GM18517 (cell line): ENCODE measurements at regions not wholly inside any gene's neighbourhood (a gene's known extent, or its start where the extent isn't known, plus 50 kb on each side); places are given as distances from the start of the nearest gene placed in this dataset.

Source experiments
- ATAC-seq: cut with Tn5 transposase; IDR thresholded peaks from one replicate; pipeline ENCODE4 v1.9.1; 2021; ENCODE audit warnings: mild to moderate bottlenecking, moderate library complexity; ENCODE audit not compliant: unreplicated experiment

GRCh38 chr10:28922127-28922526 lies 244.8 kb downstream of the BAMBI start:
- ATAC-seq, result no peak

GRCh38 chr10:28922861-28923260 lies 245.5 kb downstream of the BAMBI start:
- ATAC-seq, result no peak

GRCh38 chr10:28924717-28925116 lies 247.4 kb downstream of the BAMBI start:
- ATAC-seq, result no peak

- no peak for ATAC-seq
These were observed 247.9 kb downstream of the BAMBI start for GRCh38 chr10:28925121-28925663.

- ATAC-seq, result no peak
These were observed 249.6 kb downstream of the BAMBI start for GRCh38 chr10:28926932-28927331.

- ATAC-seq, result no peak
These were observed 251.2 kb downstream of the BAMBI start for GRCh38 chr10:28928484-28928883.

GRCh38 chr10:28929942-28930341 lies 252.6 kb downstream of the BAMBI start:
- ATAC-seq, result no peak

- ATAC-seq, result no peak
These were observed 253.5 kb downstream of the BAMBI start for GRCh38 chr10:28930514-28931495.

- ATAC-seq, result no peak
These were observed 257.7 kb downstream of the BAMBI start for GRCh38 chr10:28935061-28935460.

- ATAC-seq, result no peak
These were observed 260.6 kb downstream of the BAMBI start for GRCh38 chr10:28937959-28938358.

- no peak for ATAC-seq
These were observed 261.4 kb downstream of the BAMBI start for GRCh38 chr10:28938745-28939144.

- ATAC-seq, result no peak
These were observed 262.2 kb downstream of the BAMBI start for GRCh38 chr10:28939281-28940157.

GRCh38 chr10:28940158-28940888 lies 263.0 kb downstream of the BAMBI start:
- ATAC-seq, result no peak

GRCh38 chr10:28942012-28942411 lies 264.7 kb downstream of the BAMBI start:
- no peak for ATAC-seq

GRCh38 chr10:28945959-28946358 lies 268.6 kb downstream of the BAMBI start:
- ATAC-seq, result no peak

GRCh38 chr10:28946479-28946878 lies 269.2 kb downstream of the BAMBI start:
- no peak for ATAC-seq

GRCh38 chr10:28947171-28947570 lies 269.9 kb downstream of the BAMBI start:
- ATAC-seq, result no peak

GRCh38 chr10:28948046-28948445 lies 270.7 kb downstream of the BAMBI start:
- no peak for ATAC-seq

- peak; percentile 63 for ATAC-seq
These were observed 272.0 kb downstream of the BAMBI start for GRCh38 chr10:28949005-28950004.
